ENCODE measurements at regions not wholly inside any gene's neighbourhood (a gene's known extent, or its start where the extent isn't known, plus 50 kb on each side); places are given as distances from the start of the nearest gene placed in this dataset.

- peaks cover 2% of the 10 kb centered on the region for H3K9me3 Mint-ChIP-seq (ENCODE audit: unreplicated experiment)
- peaks cover 100% of the 10 kb centered on the region for H3K79me2 ChIP-seq (ENCODE audit: insufficient read depth, low read length)
Observed at GRCh38 chr1:198909973-198910372, 271.1 kb downstream of the PTPRC start.

GRCh38 chr1:198910816-198911215 lies 272.0 kb downstream of the PTPRC start:
- Mint-ChIP-seq H3K27ac (ENCODE audit: unreplicated experiment) (no peak overlapping the region), H3K36me3 (ENCODE audit: low read depth, unreplicated experiment) (peaks cover 13% of the 10 kb centered on the region), H3K4me1 (ENCODE audit: low read depth, unreplicated experiment) (peaks cover 56% of the 10 kb centered on the region), H3K4me3 (ENCODE audit: unreplicated experiment) (no peak overlapping the region), H3K9me3 (ENCODE audit: unreplicated experiment) (peaks cover 2% of the 10 kb centered on the region), H3K27me3 (ENCODE audit: low read depth, unreplicated experiment) (no peaks in the 10 kb centered on the region)
- H3K9ac ChIP-seq (ENCODE audit: low read length): no peak overlapping the region
- TF ChIP-seq CTCF (IDR thresholded peaks at IDR 0.05; ENCODE audit: insufficient read depth, low read depth, low read length): no peak
- no peak for TF ChIP-seq EZH2 (IDR thresholded peaks at IDR 0.05; ENCODE audit: insufficient read depth, low read length)
- H3K27me3 ChIP-seq (ENCODE audit: insufficient read depth, low read length): no peaks in the 10 kb centered on the region
- H3K79me2 ChIP-seq (ENCODE audit: insufficient read depth, low read length): peaks cover 100% of the 10 kb centered on the region
- no peak overlapping the region for H3K27ac ChIP-seq (ENCODE audit: low read depth, low read length)
- H3K4me3 ChIP-seq (ENCODE audit: insufficient read depth, low read depth, low read length): no peak overlapping the region
- peaks cover 10% of the 10 kb centered on the region for H3K36me3 ChIP-seq (ENCODE audit: insufficient read depth, low read length)
- no peak for FAIRE-seq
- peaks cover 19% of the 10 kb centered on the region for H3K4me1 ChIP-seq (ENCODE audit: insufficient read depth, low read length)
- H3K9me3 ChIP-seq (ENCODE audit: insufficient read depth, low read depth, low read length): no peaks in the 10 kb centered on the region
- peaks cover 91% of the 10 kb centered on the region for H4K20me1 ChIP-seq (ENCODE audit: insufficient read depth, low read length)
- H3K4me2 ChIP-seq (ENCODE audit: low read length): no peak overlapping the region
- no peak for DNase-seq (ENCODE audit: low read depth)
- no peak overlapping the region for H2AFZ ChIP-seq (ENCODE audit: low read depth, low read length)

More at GRCh38 chr1:198909973-198910372, 271.1 kb downstream of the PTPRC start:
- no peak for TF ChIP-seq CTCF (IDR thresholded peaks at IDR 0.05; ENCODE audit: insufficient read depth, low read depth, low read length)
- TF ChIP-seq EZH2 (IDR thresholded peaks at IDR 0.05; ENCODE audit: insufficient read depth, low read length): no peak
- peak; percentile 72 for DNase-seq (ENCODE audit: low read depth)
- Histone ChIP-seq H3K27me3 (ENCODE audit: insufficient read depth, low read length) (no peaks in the 10 kb centered on the region), H3K4me2 (ENCODE audit: low read length) (peak overlapping the region; percentile 37), H2AFZ (ENCODE audit: low read depth, low read length) (no peak overlapping the region), H3K27ac (ENCODE audit: low read depth, low read length) (no peak overlapping the region), H3K36me3 (ENCODE audit: insufficient read depth, low read length) (peaks cover 15% of the 10 kb centered on the region), H3K9ac (ENCODE audit: low read length) (no peak overlapping the region), H4K20me1 (ENCODE audit: insufficient read depth, low read length) (peaks cover 91% of the 10 kb centered on the region), H3K9me3 (ENCODE audit: insufficient read depth, low read depth, low read length) (no peaks in the 10 kb centered on the region), H3K4me1 (ENCODE audit: insufficient read depth, low read length) (peaks cover 21% of the 10 kb centered on the region), H3K4me3 (ENCODE audit: insufficient read depth, low read depth, low read length) (no peak overlapping the region)
- Mint-ChIP-seq H3K27me3 (ENCODE audit: low read depth, unreplicated experiment) (no peaks in the 10 kb centered on the region), H3K36me3 (ENCODE audit: low read depth, unreplicated experiment) (peaks cover 9% of the 10 kb centered on the region), H3K4me3 (ENCODE audit: unreplicated experiment) (no peak overlapping the region), H3K27ac (ENCODE audit: unreplicated experiment) (peak overlapping the region; percentile 56), H3K4me1 (ENCODE audit: low read depth, unreplicated experiment) (peaks cover 49% of the 10 kb centered on the region)
- no peak for FAIRE-seq

GRCh38 chr1:198912046-198912445 lies 273.2 kb downstream of the PTPRC start:
- H3K4me3 Mint-ChIP-seq (ENCODE audit: unreplicated experiment): no peak overlapping the region
- H3K36me3 Mint-ChIP-seq (ENCODE audit: low read depth, unreplicated experiment): peaks cover 13% of the 10 kb centered on the region
- FAIRE-seq: no peak
- peaks cover 63% of the 10 kb centered on the region for H3K4me1 Mint-ChIP-seq (ENCODE audit: low read depth, unreplicated experiment)
- Histone ChIP-seq H3K4me1 (ENCODE audit: insufficient read depth, low read length) (peaks cover 22% of the 10 kb centered on the region), H3K4me2 (ENCODE audit: low read length) (no peak overlapping the region), H3K27me3 (ENCODE audit: insufficient read depth, low read length) (no peaks in the 10 kb centered on the region), H4K20me1 (ENCODE audit: insufficient read depth, low read length) (peaks cover 91% of the 10 kb centered on the region), H3K9ac (ENCODE audit: low read length) (no peak overlapping the region), H3K27ac (ENCODE audit: low read depth, low read length) (no peak overlapping the region), H3K4me3 (ENCODE audit: insufficient read depth, low read depth, low read length) (no peak overlapping the region), H3K36me3 (ENCODE audit: insufficient read depth, low read length) (peaks cover 12% of the 10 kb centered on the region), H2AFZ (ENCODE audit: low read depth, low read length) (no peak overlapping the region), H3K9me3 (ENCODE audit: insufficient read depth, low read depth, low read length) (no peaks in the 10 kb centered on the region), H3K79me2 (ENCODE audit: insufficient read depth, low read length) (peaks cover 100% of the 10 kb centered on the region)
- no peak overlapping the region for H3K27ac Mint-ChIP-seq (ENCODE audit: unreplicated experiment)
- H3K9me3 Mint-ChIP-seq (ENCODE audit: unreplicated experiment): peaks cover 2% of the 10 kb centered on the region
- no peak for DNase-seq (ENCODE audit: low read depth)
- H3K27me3 Mint-ChIP-seq (ENCODE audit: low read depth, unreplicated experiment): no peaks in the 10 kb centered on the region
- TF ChIP-seq EZH2 (IDR thresholded peaks at IDR 0.05; ENCODE audit: insufficient read depth, low read length) (no peak), CTCF (IDR thresholded peaks at IDR 0.05; ENCODE audit: insufficient read depth, low read depth, low read length) (no peak)

All from astrocyte (in vitro differentiated cells and primary cell).